ENCODE measurements at regions not wholly inside any gene's neighbourhood (a gene's known extent, or its start where the extent isn't known, plus 50 kb on each side); places are given as distances from the start of the nearest gene placed in this dataset.

- TF ChIP-seq CTCF (conservative IDR thresholded peaks at IDR 0.05) (no peak), ZFX (IDR thresholded peaks at IDR 0.05) (no peak)
These were observed 439.6 kb downstream of the CDH8 start for GRCh38 chr16:61596655-61597054.
